ENCODE measurements at regions not wholly inside any gene's neighbourhood (a gene's known extent, or its start where the extent isn't known, plus 50 kb on each side); places are given as distances from the start of the nearest gene placed in this dataset.

DNA sequence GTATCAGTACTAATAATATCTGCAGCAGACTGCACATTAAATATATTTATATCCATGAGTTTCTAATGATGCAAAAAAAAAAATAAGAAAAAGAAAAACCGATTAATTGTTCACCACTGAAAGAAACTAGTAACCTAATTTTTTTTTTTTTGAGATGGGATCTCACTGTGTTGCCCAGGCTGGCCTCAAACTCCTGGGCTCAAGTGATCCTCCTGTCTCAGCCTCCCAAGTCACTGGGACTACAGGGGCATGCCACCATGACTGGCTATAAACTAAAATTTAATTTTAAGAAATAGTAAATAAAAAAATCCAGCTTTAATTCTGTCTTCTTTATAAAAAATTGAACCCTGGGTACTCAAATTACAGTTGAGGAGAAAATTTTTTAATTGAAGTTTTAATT is 358.2 kb downstream of the QKI start:
- H3K4me3 ChIP-seq (ENCODE audit: low read length) = no peak overlapping the region
- H2AFZ ChIP-seq (ENCODE audit: low read depth, low read length) = no peak overlapping the region
- no peak overlapping the region for H3K9ac ChIP-seq (ENCODE audit: low read length)
- H3K9me2 ChIP-seq (ENCODE audit: insufficient read depth, low read length) = no peaks in the 10 kb centered on the region
- H3K27ac ChIP-seq (ENCODE audit: low read length) = no peak overlapping the region
- H3K36me3 ChIP-seq (ENCODE audit: insufficient read depth, low read length) = no peaks in the 10 kb centered on the region
- no peaks in the 10 kb centered on the region for H3K27me3 ChIP-seq (ENCODE audit: insufficient read depth, low read depth, low read length)
- no peaks in the 10 kb centered on the region for H4K20me1 ChIP-seq (ENCODE audit: insufficient read depth)
- H3F3A ChIP-seq (ENCODE audit: insufficient read depth, low read length, poor library complexity, severe bottlenecking) = no peaks in the 10 kb centered on the region
- no peak overlapping the region for H3K4me2 ChIP-seq (ENCODE audit: low read length)
- no peaks in the 10 kb centered on the region for H3K79me2 ChIP-seq (replicated peaks; ENCODE audit: insufficient read depth, low read length)
- TF ChIP-seq TAF1 (IDR thresholded peaks at IDR 0.05; ENCODE audit: low read depth) (no peak), POLR2AphosphoS5 (IDR thresholded peaks at IDR 0.05) (no peak), EZH2 (IDR thresholded peaks at IDR 0.05; ENCODE audit: borderline replicate concordance, insufficient read depth, low read length, poor library complexity, severe bottlenecking) (no peak), MXI1 (conservative IDR thresholded peaks at IDR 0.05; ENCODE audit: poor library complexity, severe bottlenecking) (no peak), SMC3 (conservative IDR thresholded peaks at IDR 0.05; ENCODE audit: poor library complexity) (no peak), RAD21 (conservative IDR thresholded peaks at IDR 0.05) (no peak), EP300 (conservative IDR thresholded peaks at IDR 0.05; ENCODE audit: poor library complexity, severe bottlenecking) (no peak)
- TF ChIP-seq, protein P1, sequence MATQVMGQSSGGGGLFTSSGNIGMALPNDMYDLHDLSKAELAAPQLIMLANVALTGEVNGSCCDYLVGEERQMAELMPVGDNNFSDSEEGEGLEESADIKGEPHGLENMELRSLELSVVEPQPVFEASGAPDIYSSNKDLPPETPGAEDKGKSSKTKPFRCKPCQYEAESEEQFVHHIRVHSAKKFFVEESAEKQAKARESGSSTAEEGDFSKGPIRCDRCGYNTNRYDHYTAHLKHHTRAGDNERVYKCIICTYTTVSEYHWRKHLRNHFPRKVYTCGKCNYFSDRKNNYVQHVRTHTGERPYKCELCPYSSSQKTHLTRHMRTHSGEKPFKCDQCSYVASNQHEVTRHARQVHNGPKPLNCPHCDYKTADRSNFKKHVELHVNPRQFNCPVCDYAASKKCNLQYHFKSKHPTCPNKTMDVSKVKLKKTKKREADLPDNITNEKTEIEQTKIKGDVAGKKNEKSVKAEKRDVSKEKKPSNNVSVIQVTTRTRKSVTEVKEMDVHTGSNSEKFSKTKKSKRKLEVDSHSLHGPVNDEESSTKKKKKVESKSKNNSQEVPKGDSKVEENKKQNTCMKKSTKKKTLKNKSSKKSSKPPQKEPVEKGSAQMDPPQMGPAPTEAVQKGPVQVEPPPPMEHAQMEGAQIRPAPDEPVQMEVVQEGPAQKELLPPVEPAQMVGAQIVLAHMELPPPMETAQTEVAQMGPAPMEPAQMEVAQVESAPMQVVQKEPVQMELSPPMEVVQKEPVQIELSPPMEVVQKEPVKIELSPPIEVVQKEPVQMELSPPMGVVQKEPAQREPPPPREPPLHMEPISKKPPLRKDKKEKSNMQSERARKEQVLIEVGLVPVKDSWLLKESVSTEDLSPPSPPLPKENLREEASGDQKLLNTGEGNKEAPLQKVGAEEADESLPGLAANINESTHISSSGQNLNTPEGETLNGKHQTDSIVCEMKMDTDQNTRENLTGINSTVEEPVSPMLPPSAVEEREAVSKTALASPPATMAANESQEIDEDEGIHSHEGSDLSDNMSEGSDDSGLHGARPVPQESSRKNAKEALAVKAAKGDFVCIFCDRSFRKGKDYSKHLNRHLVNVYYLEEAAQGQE (IDR thresholded peaks at IDR 0.05; ENCODE audit: borderline replicate concordance) = no peak
- TF ChIP-seq, protein P2, sequence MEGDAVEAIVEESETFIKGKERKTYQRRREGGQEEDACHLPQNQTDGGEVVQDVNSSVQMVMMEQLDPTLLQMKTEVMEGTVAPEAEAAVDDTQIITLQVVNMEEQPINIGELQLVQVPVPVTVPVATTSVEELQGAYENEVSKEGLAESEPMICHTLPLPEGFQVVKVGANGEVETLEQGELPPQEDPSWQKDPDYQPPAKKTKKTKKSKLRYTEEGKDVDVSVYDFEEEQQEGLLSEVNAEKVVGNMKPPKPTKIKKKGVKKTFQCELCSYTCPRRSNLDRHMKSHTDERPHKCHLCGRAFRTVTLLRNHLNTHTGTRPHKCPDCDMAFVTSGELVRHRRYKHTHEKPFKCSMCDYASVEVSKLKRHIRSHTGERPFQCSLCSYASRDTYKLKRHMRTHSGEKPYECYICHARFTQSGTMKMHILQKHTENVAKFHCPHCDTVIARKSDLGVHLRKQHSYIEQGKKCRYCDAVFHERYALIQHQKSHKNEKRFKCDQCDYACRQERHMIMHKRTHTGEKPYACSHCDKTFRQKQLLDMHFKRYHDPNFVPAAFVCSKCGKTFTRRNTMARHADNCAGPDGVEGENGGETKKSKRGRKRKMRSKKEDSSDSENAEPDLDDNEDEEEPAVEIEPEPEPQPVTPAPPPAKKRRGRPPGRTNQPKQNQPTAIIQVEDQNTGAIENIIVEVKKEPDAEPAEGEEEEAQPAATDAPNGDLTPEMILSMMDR (IDR thresholded peaks at IDR 0.05; ENCODE audit: poor library complexity, severe bottlenecking) = no peak
- no peaks in the 10 kb centered on the region for H3K9me3 ChIP-seq (ENCODE audit: low read length)

DNA sequence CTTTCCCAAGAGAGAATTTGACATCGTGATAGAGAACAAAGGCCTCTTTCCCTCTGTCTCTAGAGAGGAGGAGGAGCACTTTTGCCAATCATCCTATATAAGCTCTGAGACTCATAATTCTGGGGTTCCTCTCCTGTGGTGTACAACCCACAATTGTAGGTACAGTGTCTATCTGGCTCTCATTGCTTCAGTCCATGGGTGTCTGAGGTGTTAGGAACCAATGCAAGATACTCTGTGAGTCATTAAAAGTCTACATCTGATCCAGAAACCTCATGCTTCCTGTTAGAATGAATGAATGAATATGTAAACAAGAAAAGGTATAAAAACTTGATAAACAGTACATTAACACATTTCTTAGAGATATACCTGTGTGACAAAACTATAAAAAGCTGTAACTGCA is 356.7 kb downstream of the QKI start:
- Histone ChIP-seq H3K36me3 (ENCODE audit: insufficient read depth, low read length) (no peaks in the 10 kb centered on the region), H3K79me2 (replicated peaks; ENCODE audit: insufficient read depth, low read length) (no peaks in the 10 kb centered on the region), H3K9me3 (ENCODE audit: low read length) (no peaks in the 10 kb centered on the region), H2AFZ (ENCODE audit: low read depth, low read length) (no peak overlapping the region), H3K4me3 (ENCODE audit: low read length) (no peak overlapping the region), H3K9me2 (ENCODE audit: insufficient read depth, low read length) (no peaks in the 10 kb centered on the region), H3K9ac (ENCODE audit: low read length) (no peak overlapping the region), H3K4me2 (ENCODE audit: low read length) (no peak overlapping the region), H3K27me3 (ENCODE audit: insufficient read depth, low read depth, low read length) (no peaks in the 10 kb centered on the region), H3F3A (ENCODE audit: insufficient read depth, low read length, poor library complexity, severe bottlenecking) (no peaks in the 10 kb centered on the region), H4K20me1 (ENCODE audit: insufficient read depth) (no peaks in the 10 kb centered on the region), H3K27ac (ENCODE audit: low read length) (no peak overlapping the region)
- TF ChIP-seq, protein P1 (IDR thresholded peaks at IDR 0.05; ENCODE audit: borderline replicate concordance) = no peak
- no peak for TF ChIP-seq TAF1 (IDR thresholded peaks at IDR 0.05; ENCODE audit: low read depth)
- TF ChIP-seq MXI1 (conservative IDR thresholded peaks at IDR 0.05; ENCODE audit: poor library complexity, severe bottlenecking) = no peak
- TF ChIP-seq EZH2 (IDR thresholded peaks at IDR 0.05; ENCODE audit: borderline replicate concordance, insufficient read depth, low read length, poor library complexity, severe bottlenecking) = no peak
- TF ChIP-seq, protein P2 (IDR thresholded peaks at IDR 0.05; ENCODE audit: poor library complexity, severe bottlenecking) = no peak
- no peak for TF ChIP-seq SMC3 (conservative IDR thresholded peaks at IDR 0.05; ENCODE audit: poor library complexity)
- TF ChIP-seq POLR2AphosphoS5 (IDR thresholded peaks at IDR 0.05) = no peak
- no peak for TF ChIP-seq RAD21 (conservative IDR thresholded peaks at IDR 0.05)
- no peak for TF ChIP-seq EP300 (conservative IDR thresholded peaks at IDR 0.05; ENCODE audit: poor library complexity, severe bottlenecking)

Data from neural cell (in vitro differentiated cells).